K562 (cell line): ENCODE measurements at regions not wholly inside any gene's neighbourhood (a gene's known extent, or its start where the extent isn't known, plus 50 kb on each side); places are given as distances from the start of the nearest gene placed in this dataset.

Experiments
- BRD4 ChIP-seq: fragments of 200-600 bp; sonication (generic); IDR thresholded peaks from 2 replicates; pipeline ENCODE4 v1.6.1; 2017; ENCODE audit warnings: inconsistent platforms
- LARP7 ChIP-seq: fragments of 450-650 bp; IDR thresholded peaks from 2 replicates; pipeline ENCODE4 v1.6.1; 2016
- MTA1 ChIP-seq: fragments of 450-650 bp; IDR thresholded peaks from 2 replicates; pipeline ENCODE4 v1.6.1; 2017; ENCODE audit warnings: borderline replicate concordance
- MYNN ChIP-seq, 2 experiments: sonication (generic); formaldehyde crosslinking in 1 of 2; IDR thresholded peaks; 2 replicates each; pipeline versions ENCODE4 v1.5.0 to v1.6.1; 2016 to 2020; ENCODE audit warnings: antibody characterized with exemption in 1 of 2, missing genetic modification reagents in 1 of 2
- PHB2 ChIP-seq: fragments of 450-650 bp; IDR thresholded peaks from 2 replicates; pipeline ENCODE4 v1.6.1; 2017; ENCODE audit warnings: low read depth
- SAFB ChIP-seq: fragments of 200-400 bp; formaldehyde crosslinking; IDR thresholded peaks from 2 replicates; pipeline ENCODE4 v1.6.1; 2017; ENCODE audit warnings: low read depth, low read length, borderline replicate concordance
- SOX6 ChIP-seq: fragments of 450-650 bp; IDR thresholded peaks from 2 replicates; pipeline ENCODE4 v1.6.1; 2014; ENCODE audit warnings: mild to moderate bottlenecking
- TEAD1 ChIP-seq, 2 experiments: fragments of 450-650 bp in 1 of 2; sonication (generic) in 1 of 2; formaldehyde crosslinking; IDR thresholded peaks; 2 replicates each; pipeline versions ENCODE4 v1.4.0 to v1.8.0; 2020 to 2022; ENCODE audit warnings: mild to moderate bottlenecking in 2 of 2, missing genetic modification reagents in 1 of 2
- U2AF1 ChIP-seq: fragments of 200-400 bp; formaldehyde crosslinking; optimal IDR thresholded peaks from 2 replicates; pipeline ENCODE3; 2017; ENCODE audit warnings: mild to moderate bottlenecking, low read depth, low read length, moderate library complexity
- ZNF175 ChIP-seq: fragments of 200-800 bp; sonication (Bioruptor generic); IDR thresholded peaks from 2 replicates; pipeline ENCODE4 v1.6.1; 2016; ENCODE audit warnings: low read depth, mild to moderate bottlenecking, missing genetic modification characterization, missing compliant biosample characterization
- ZNF778 ChIP-seq: fragments of 450-650 bp; formaldehyde crosslinking; IDR thresholded peaks from 2 replicates; pipeline ENCODE4 v1.4.0; 2020; ENCODE audit warnings: mild to moderate bottlenecking, moderate library complexity
- ZNF785 ChIP-seq: fragments of 250-450 bp; sonication (Bioruptor Pico); IDR thresholded peaks from 2 replicates; pipeline ENCODE4 v1.4.0; 2020; ENCODE audit warnings: mild to moderate bottlenecking
- TF ChIP-seq, protein P1 (sequence below): fragments of 250-450 bp; sonication (Bioruptor Pico); IDR thresholded peaks from 2 replicates; pipeline ENCODE4 v1.8.0; 2021; ENCODE audit warnings: borderline replicate concordance, mild to moderate bottlenecking, moderate library complexity; ENCODE audit not compliant: poor library complexity, severe bottlenecking
- TF ChIP-seq, protein P2 (sequence below): sonication (generic); formaldehyde crosslinking; IDR thresholded peaks from 2 replicates; pipeline ENCODE4 v1.8.1; 2023; ENCODE audit warnings: missing genetic modification reagents, mild to moderate bottlenecking, borderline replicate concordance
- TF ChIP-seq, protein P3 (sequence below): IDR thresholded peaks from 2 replicates; pipeline ENCODE4 v1.6.1; 2012; ENCODE audit warnings: low read depth, low read length, improper control_type of control experiment, borderline replicate concordance
- TF ChIP-seq, protein P4 (sequence below): fragments of 250-450 bp; sonication (Bioruptor Pico); IDR thresholded peaks from 2 replicates; pipeline ENCODE4 v1.5.0; 2022; ENCODE audit warnings: mild to moderate bottlenecking
- TF ChIP-seq, protein P5 (sequence below): fragments of 450-650 bp; IDR thresholded peaks from 2 replicates; pipeline ENCODE4 v1.6.1; 2016; ENCODE audit warnings: antibody characterized with exemption

DNA sequence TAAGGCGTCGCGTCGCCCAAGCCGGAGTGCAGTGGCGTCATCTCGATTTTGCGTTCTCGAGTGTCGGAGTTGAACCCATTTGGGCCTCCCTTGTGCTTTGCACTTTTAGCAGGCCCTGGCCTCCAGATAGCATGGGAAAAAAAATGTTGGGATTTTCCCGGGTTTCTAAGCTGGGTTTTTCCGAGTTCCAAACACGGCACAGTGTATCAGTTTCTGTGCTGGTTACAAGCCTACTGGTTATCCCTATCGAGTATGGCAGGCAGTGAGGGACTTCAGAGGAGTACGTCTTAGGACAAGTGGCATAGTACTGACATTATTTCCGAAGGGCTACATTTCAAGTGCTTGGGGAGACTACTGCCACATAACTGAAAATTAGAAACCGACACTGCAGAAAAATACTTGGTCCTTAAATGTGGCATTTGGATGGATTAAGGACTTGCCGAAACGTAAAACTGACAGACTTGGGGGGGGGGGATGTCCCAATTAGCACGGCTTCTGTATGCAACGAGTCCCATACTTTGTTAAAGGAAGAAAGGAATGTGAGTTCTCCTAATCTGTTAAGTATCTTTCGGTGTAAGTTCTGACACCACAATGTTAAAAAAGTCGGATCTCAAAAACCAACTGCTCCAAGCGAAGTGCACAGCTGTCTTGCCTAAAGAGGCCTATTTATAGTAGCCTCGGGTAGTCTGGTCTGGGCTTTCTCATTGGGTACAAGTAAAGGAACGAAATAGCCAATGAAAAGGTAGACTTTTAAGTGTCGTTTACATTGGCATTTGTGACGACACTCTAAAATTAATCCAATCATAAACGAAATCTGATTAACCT, 70.2 kb downstream of the HFE start (continued):
- TF ChIP-seq, protein P1, sequence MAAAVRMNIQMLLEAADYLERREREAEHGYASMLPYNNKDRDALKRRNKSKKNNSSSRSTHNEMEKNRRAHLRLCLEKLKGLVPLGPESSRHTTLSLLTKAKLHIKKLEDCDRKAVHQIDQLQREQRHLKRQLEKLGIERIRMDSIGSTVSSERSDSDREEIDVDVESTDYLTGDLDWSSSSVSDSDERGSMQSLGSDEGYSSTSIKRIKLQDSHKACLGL (CRISPR knock-in tag): no peak
- TF ChIP-seq SAFB: no peak; the same call in 1 of the 2 replicates
- TF ChIP-seq TEAD1 (CRISPR knock-in tag; IDR thresholded peaks at IDR 0.05): peak; percentile 65 to 88
- no peak for TF ChIP-seq ZNF778
- no peak for TF ChIP-seq MYNN (IDR thresholded peaks at IDR 0.05)
- TF ChIP-seq MYNN (CRISPR knock-in tag; IDR thresholded peaks at IDR 0.05): no peak
- no peak; the same call in 1 of the 2 replicates for TF ChIP-seq MTA1
- peak; percentile 57 for TF ChIP-seq SOX6
- TF ChIP-seq ZNF785 (CRISPR knock-in tag): no peak
- TF ChIP-seq, protein P2, sequence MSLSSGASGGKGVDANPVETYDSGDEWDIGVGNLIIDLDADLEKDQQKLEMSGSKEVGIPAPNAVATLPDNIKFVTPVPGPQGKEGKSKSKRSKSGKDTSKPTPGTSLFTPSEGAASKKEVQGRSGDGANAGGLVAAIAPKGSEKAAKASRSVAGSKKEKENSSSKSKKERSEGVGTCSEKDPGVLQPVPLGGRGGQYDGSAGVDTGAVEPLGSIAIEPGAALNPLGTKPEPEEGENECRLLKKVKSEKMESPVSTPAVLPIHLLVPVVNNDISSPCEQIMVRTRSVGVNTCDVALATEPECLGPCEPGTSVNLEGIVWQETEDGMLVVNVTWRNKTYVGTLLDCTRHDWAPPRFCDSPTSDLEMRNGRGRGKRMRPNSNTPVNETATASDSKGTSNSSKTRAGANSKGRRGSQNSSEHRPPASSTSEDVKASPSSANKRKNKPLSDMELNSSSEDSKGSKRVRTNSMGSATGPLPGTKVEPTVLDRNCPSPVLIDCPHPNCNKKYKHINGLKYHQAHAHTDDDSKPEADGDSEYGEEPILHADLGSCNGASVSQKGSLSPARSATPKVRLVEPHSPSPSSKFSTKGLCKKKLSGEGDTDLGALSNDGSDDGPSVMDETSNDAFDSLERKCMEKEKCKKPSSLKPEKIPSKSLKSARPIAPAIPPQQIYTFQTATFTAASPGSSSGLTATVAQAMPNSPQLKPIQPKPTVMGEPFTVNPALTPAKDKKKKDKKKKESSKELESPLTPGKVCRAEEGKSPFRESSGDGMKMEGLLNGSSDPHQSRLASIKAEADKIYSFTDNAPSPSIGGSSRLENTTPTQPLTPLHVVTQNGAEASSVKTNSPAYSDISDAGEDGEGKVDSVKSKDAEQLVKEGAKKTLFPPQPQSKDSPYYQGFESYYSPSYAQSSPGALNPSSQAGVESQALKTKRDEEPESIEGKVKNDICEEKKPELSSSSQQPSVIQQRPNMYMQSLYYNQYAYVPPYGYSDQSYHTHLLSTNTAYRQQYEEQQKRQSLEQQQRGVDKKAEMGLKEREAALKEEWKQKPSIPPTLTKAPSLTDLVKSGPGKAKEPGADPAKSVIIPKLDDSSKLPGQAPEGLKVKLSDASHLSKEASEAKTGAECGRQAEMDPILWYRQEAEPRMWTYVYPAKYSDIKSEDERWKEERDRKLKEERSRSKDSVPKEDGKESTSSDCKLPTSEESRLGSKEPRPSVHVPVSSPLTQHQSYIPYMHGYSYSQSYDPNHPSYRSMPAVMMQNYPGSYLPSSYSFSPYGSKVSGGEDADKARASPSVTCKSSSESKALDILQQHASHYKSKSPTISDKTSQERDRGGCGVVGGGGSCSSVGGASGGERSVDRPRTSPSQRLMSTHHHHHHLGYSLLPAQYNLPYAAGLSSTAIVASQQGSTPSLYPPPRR (CRISPR knock-in tag): peak; percentile 93; the same call in 1 of the 2 replicates
- TF ChIP-seq, protein P3, sequence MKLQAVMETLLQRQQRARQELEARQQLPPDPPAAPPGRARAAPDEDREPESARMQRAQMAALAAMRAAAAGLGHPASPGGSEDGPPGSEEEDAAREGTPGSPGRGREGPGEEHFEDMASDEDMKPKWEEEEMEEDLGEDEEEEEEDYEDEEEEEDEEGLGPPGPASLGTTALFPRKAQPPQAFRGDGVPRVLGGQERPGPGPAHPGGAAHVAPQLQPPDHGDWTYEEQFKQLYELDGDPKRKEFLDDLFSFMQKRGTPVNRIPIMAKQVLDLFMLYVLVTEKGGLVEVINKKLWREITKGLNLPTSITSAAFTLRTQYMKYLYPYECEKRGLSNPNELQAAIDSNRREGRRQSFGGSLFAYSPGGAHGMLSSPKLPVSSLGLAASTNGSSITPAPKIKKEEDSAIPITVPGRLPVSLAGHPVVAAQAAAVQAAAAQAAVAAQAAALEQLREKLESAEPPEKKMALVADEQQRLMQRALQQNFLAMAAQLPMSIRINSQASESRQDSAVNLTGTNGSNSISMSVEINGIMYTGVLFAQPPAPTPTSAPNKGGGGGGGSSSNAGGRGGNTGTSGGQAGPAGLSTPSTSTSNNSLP: no peak
- 0 out of 2 replicates have a peak, but pooled peaks have one; percentile 16 for TF ChIP-seq BRD4
- TF ChIP-seq ZNF175: no peak
- TF ChIP-seq PHB2: no peak
- TF ChIP-seq U2AF1: no peak
- TF ChIP-seq, protein P4, sequence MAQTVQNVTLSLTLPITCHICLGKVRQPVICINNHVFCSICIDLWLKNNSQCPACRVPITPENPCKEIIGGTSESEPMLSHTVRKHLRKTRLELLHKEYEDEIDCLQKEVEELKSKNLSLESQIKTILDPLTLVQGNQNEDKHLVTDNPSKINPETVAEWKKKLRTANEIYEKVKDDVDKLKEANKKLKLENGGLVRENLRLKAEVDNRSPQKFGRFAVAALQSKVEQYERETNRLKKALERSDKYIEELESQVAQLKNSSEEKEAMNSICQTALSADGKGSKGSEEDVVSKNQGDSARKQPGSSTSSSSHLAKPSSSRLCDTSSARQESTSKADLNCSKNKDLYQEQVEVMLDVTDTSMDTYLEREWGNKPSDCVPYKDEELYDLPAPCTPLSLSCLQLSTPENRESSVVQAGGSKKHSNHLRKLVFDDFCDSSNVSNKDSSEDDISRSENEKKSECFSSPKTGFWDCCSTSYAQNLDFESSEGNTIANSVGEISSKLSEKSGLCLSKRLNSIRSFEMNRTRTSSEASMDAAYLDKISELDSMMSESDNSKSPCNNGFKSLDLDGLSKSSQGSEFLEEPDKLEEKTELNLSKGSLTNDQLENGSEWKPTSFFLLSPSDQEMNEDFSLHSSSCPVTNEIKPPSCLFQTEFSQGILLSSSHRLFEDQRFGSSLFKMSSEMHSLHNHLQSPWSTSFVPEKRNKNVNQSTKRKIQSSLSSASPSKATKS: no peak
- TF ChIP-seq LARP7: peak; percentile 82; the same call in 1 of the 2 replicates
- TF ChIP-seq, protein P5, sequence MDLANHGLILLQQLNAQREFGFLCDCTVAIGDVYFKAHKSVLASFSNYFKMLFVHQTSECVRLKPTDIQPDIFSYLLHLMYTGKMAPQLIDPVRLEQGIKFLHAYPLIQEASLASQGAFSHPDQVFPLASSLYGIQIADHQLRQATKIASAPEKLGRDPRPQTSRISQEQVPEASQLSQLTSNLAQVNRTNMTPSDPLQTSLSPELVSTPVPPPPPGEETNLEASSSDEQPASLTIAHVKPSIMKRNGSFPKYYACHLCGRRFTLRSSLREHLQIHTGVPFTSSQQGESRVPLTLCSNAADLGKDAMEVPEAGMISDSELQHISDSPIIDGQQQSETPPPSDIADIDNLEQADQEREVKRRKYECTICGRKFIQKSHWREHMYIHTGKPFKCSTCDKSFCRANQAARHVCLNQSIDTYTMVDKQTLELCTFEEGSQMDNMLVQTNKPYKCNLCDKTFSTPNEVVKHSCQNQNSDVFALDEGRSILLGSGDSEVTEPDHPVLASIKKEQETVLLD: no peak
